HCT116 (cell line): ENCODE measurements at regions not wholly inside any gene's neighbourhood (a gene's known extent, or its start where the extent isn't known, plus 50 kb on each side); places are given as distances from the start of the nearest gene placed in this dataset.
A peak's percentile ranks its signal among the peaks of the same experiment; 100 is the strongest.

Source experiments
- ATAC-seq: fragments of 200-7000 bp; cut with Tn5 transposase; 2 replicates; pipeline ENCODE4 v1.9.1; 2020; ENCODE audit warnings: mild to moderate bottlenecking, moderate library complexity
- BruUV-seq: library from RNA; stranded (reverse); fragments of 400-500 nt; replicated peaks from 2 replicates; lab custom pipeline; 2021; lab: Mats Ljungman, UMichigan
- CTCF ChIA-PET: fragments of 300-600 bp; sonication (Branson Sonifier 250); formaldehyde crosslinking; loops from one replicate; lab custom pipeline; 2021; ENCODE audit warnings: antibody characterized with exemption; lab: Charles Lee
- POLR2A ChIA-PET: fragments of 300-600, 350-600 bp; sonication (Branson Sonifier 250); formaldehyde crosslinking; loops from one replicate; lab custom pipeline; 2021; ENCODE audit warnings: antibody characterized with exemption; lab: Charles Lee
- RAD21 ChIA-PET, 2 experiments: fragments of 300-600 bp; sonication (Branson Sonifier 250); formaldehyde crosslinking; loops; one replicate each; lab custom pipeline; 2023; ENCODE audit warnings: low total read pairs in 2 of 2; ENCODE audit not compliant: uncharacterized antibody in 2 of 2, unreplicated experiment in 2 of 2, low non-redundant PET in 1 of 2; lab: Charles Lee
- DNase-seq: peaks from one replicate; pipeline ENCODE4 v3.0.0-alpha.2; 2010; ENCODE audit warnings: low read depth, low spot score
- H2AFZ ChIP-seq: fragments of 200-600 bp; shearing (Covaris generic), sonication (generic); 2 replicates; pipeline ENCODE4 v1.6.1; 2017; ENCODE audit warnings: low read depth, mixed run types, mixed read lengths, antibody characterized with exemption, low read length; ENCODE audit not compliant: poor library complexity, severe bottlenecking
- H3K27ac ChIP-seq: 2 replicates; pipeline ENCODE4 v1.5.1; 2012; ENCODE audit warnings: low read depth, low read length
- H3K27me3 ChIP-seq: fragments of 200-600 bp; sonication (generic); 2 replicates; pipeline ENCODE4 v1.6.1; 2016; ENCODE audit warnings: mixed run types, low read length, mixed read lengths; ENCODE audit not compliant: insufficient read depth
- H3K36me3 ChIP-seq, 2 experiments: fragments of 200-500 bp in 1 of 2; fragments of 200-600 bp in 1 of 2; sonication (Bioruptor generic) in 1 of 2; sonication (generic) in 1 of 2; 2 replicates each; pipeline versions ENCODE4 v1.5.1 to v1.6.1; 2014 to 2016; ENCODE audit warnings: low read length in 2 of 2, inconsistent platforms in 1 of 2, mixed read lengths in 1 of 2, mixed run types in 1 of 2; ENCODE audit not compliant: insufficient read depth in 2 of 2, control insufficient read depth in 1 of 2
- H3K4me1 ChIP-seq, 2 experiments: fragments of 200-600 bp in 1 of 2; sonication (generic) in 1 of 2; 2 replicates each; pipeline versions ENCODE4 v1.5.1 to v1.6.1; 2012 to 2017; ENCODE audit warnings: low read length in 2 of 2, inconsistent platforms in 1 of 2, mild to moderate bottlenecking in 1 of 2, mixed read lengths in 1 of 2, mixed run types in 1 of 2, moderate library complexity in 1 of 2; ENCODE audit not compliant: insufficient read depth in 2 of 2, control insufficient read depth in 1 of 2
- H3K4me2 ChIP-seq: fragments of 200-600 bp; sonication (generic); 2 replicates; pipeline ENCODE4 v1.6.1; 2017; ENCODE audit warnings: mixed run types, low read length, mixed read lengths
- H3K4me3 ChIP-seq, 2 experiments: fragments of 200-600 bp in 1 of 2; sonication (generic) in 1 of 2; replicated peaks in 1 of 2; 2 replicates each; pipeline ENCODE4 v1.5.1; 2011 to 2016; ENCODE audit warnings: low read length in 2 of 2, control low read depth in 1 of 2, low read depth in 1 of 2, mild to moderate bottlenecking in 1 of 2, mixed read lengths in 1 of 2, mixed run types in 1 of 2
- H3K79me2 ChIP-seq: fragments of 200-600 bp; sonication (generic); 2 replicates; pipeline ENCODE4 v1.6.1; 2017; ENCODE audit warnings: mild to moderate bottlenecking, mixed run types, low read length, moderate library complexity, mixed read lengths; ENCODE audit not compliant: insufficient read depth
- H3K9ac ChIP-seq: fragments of 200-600 bp; sonication (generic); 2 replicates; pipeline ENCODE4 v1.6.1; 2016; ENCODE audit warnings: low read length, mixed read lengths
- H3K9me2 ChIP-seq: fragments of 200-600 bp; sonication (generic), shearing (Covaris generic); 2 replicates; pipeline ENCODE4 v1.6.1; 2017; ENCODE audit warnings: mixed run types, mild to moderate bottlenecking, moderate library complexity; ENCODE audit not compliant: insufficient read depth
- H3K9me3 ChIP-seq, 2 experiments: fragments of 200-500 bp in 1 of 2; fragments of 200-600 bp in 1 of 2; sonication (Bioruptor generic) in 1 of 2; sonication (generic) in 1 of 2; 2 replicates each; pipeline ENCODE4 v1.6.1; 2014 to 2017; ENCODE audit warnings: low read length in 2 of 2, mixed read lengths in 2 of 2, inconsistent platforms in 1 of 2, low read depth in 1 of 2, mild to moderate bottlenecking in 1 of 2, mixed run types in 1 of 2, moderate library complexity in 1 of 2; ENCODE audit not compliant: control insufficient read depth in 1 of 2, insufficient read depth in 1 of 2
- H4K20me1 ChIP-seq: fragments of 200-600 bp; sonication (generic), shearing (Covaris generic); 2 replicates; pipeline ENCODE4 v1.6.1; 2017; ENCODE audit warnings: mixed run types, mild to moderate bottlenecking, moderate library complexity; ENCODE audit not compliant: insufficient read depth
- ELF1 ChIP-seq: IDR thresholded peaks from 2 replicates; pipeline ENCODE4 v1.6.1; 2012; ENCODE audit warnings: low read depth, borderline replicate concordance
- EZH2 ChIP-seq: fragments of 200-600 bp; sonication (generic); IDR thresholded peaks from 2 replicates; pipeline ENCODE4 v1.6.1; 2017; ENCODE audit warnings: antibody characterized with exemption, mixed run types
- EZH2phosphoT487 ChIP-seq: fragments of 200-600 bp; IDR thresholded peaks from 2 replicates; pipeline ENCODE4 v1.6.1; 2018; ENCODE audit warnings: antibody characterized with exemption, borderline replicate concordance
- RAD21 ChIP-seq: IDR thresholded peaks from 2 replicates; pipeline ENCODE4 v1.6.1; 2012; ENCODE audit warnings: low read depth, mild to moderate bottlenecking
- REST ChIP-seq: IDR thresholded peaks from 2 replicates; pipeline ENCODE4 v1.6.1; 2012; ENCODE audit warnings: low read depth
- SIN3A ChIP-seq: IDR thresholded peaks from 2 replicates; pipeline ENCODE4 v1.6.1; 2012; ENCODE audit warnings: low read depth
- ZFX ChIP-seq: fragments of 450-650 bp; IDR thresholded peaks from 2 replicates; pipeline ENCODE4 v1.6.1; 2017
- ZNF274 ChIP-seq: fragments of 200-500 bp; sonication (Bioruptor generic); IDR thresholded peaks from 2 replicates; pipeline ENCODE4 v1.6.1; 2014; ENCODE audit warnings: mild to moderate bottlenecking, low read depth, low read length, inconsistent platforms
- intact Hi-C: fragments of 100-400 bp; cut with micrococcal nuclease; formaldehyde crosslinking; loops from 2 replicates; pipeline ENCODE4 v1.10.0; 2022
- TF ChIP-seq, protein P1 (sequence below): IDR thresholded peaks from 2 replicates; pipeline ENCODE4 v1.6.1; 2012
- TF ChIP-seq, protein P2 (sequence below), 3 experiments: fragments of 200-600 bp in 1 of 3; sonication (generic) in 1 of 3; IDR thresholded peaks in 2 of 3; conservative IDR thresholded peaks in 1 of 3; 2 replicates each; pipeline ENCODE4 v1.5.1; 2012 to 2017; ENCODE audit warnings: low read depth in 2 of 3, low read length in 2 of 3, antibody characterized with exemption in 1 of 3, borderline replicate concordance in 1 of 3, control low read depth in 1 of 3, mild to moderate bottlenecking in 1 of 3, mixed read lengths in 1 of 3, mixed run types in 1 of 3, moderate library complexity in 1 of 3; ENCODE audit not compliant: insufficient read depth in 1 of 3

DNA sequence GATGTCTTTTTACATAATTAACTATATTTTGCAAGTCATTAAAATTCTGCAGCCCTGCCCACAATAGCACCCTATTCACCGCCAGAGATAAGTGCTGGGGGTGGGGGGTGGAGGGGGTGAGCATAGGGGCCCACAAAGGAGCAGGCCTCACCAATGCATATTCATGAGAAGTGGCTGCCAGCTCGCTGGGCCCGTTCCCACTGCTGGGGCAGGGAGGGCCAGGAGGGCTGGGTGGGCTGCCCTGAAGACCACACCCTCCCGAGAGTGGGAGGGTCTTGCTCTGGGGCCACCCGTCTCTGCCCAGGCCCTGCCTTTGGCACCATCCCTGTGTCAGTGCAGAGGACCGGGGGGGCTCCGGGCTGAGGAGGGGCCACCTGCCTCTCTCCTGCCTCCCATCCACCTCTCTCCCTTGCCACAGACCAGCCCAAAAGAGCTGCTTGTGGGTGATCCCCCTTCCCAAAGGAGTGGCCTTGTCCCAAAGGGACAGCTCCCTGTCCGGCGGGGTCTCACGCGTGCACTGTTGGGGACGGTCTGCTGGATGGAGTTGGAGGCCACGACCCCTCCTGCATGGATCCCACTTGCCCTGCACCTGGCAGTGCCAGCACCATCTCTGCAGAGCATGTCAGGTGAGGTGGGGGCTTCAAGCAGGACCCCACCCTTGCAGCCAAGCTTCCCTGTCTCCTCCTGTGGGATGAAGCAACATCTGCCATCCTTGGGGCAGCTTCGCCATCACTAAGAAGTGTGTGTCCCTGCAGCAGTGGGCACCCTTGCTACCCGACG, 138.8 kb upstream of the GPC1 start:
- no peaks in the 10 kb centered on the region for H3K79me2 ChIP-seq
- no TSS peak for BruUV-seq
- DNase-seq, result no peak
- H4K20me1 ChIP-seq, result no peaks in the 10 kb centered on the region
- ChIA-PET CTCF (no interaction called here), POLR2A (no interaction called here), RAD21 (no interaction called here)
- no peak overlapping the region for H3K9ac ChIP-seq
- intact Hi-C loops, result loop anchor here (10.0 kb wide), 1 partner anchor 138 kb away; the partner anchor contains the start of gene GPC1
- ATAC-seq, result no peak
- no peaks in the 10 kb centered on the region for H3K27me3 ChIP-seq
- H3K36me3 ChIP-seq, result no peaks in the 10 kb centered on the region
- no peaks in the 10 kb centered on the region for H3K9me3 ChIP-seq
- peak overlapping the region; percentile 56 for H3K4me2 ChIP-seq
- TF ChIP-seq EZH2 (no peak), ZNF274 (no peak)
- TF ChIP-seq, protein P1, sequence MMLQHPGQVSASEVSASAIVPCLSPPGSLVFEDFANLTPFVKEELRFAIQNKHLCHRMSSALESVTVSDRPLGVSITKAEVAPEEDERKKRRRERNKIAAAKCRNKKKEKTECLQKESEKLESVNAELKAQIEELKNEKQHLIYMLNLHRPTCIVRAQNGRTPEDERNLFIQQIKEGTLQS, result no peak
- H3K27ac ChIP-seq, result no peak overlapping the region
- H2AFZ ChIP-seq, result no peak overlapping the region
- H3K4me3 ChIP-seq, result no peak overlapping the region
- no peaks in the 10 kb centered on the region for H3K9me2 ChIP-seq
- H3K4me1 ChIP-seq, result peaks cover 8 to 16% of the 10 kb centered on the region in 2 experiments

DNA sequence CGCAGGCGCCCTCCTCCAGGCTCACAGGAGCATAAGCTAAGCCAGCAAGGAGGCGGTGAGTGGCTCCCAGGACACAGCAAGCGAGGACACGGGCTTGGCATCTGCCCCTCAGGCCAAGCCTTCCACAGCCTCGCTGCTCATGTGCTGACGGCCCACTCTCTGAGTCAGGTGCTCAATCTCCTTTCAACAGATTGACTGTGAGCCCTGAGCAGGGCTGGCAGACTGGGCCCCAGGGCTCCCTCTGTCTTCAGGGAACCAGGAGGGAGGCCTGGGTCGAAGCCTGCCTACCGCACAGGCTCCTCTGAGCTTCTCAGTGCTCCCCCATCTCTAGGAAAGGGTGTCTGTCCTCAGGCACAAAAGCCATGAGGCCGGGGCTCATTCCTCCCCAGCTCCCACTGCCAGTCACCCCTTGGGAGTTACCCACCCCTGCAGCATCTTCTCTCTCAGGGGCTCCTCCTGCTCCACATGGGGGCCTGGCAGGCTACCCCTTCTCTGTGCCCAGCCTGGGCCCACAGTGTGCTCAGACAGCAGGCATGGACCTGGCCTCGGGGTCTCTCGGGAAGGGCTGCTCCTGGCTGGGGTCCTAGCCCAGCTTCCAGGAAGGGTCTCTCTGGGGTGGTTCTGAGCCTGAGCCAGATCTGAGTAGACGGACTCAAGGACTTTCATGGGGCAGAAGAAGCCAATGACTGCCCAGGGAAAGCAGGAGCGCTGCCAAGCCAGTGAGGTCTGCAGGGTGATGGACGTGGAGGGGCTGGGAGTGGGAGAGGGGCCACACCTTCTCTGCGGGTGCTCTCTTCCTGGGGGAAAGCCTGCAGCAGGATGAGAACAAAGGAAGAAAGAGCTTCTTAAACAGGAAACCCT, 138.0 kb upstream of the GPC1 start:
- no TSS peak for BruUV-seq
- intact Hi-C loops, result loop anchor here (10.0 kb wide), 1 partner anchor 137 kb away; the partner anchor contains the start of gene GPC1
- H3K4me2 ChIP-seq, result no peak overlapping the region
- no peak overlapping the region for H3K4me3 ChIP-seq
- CTCF ChIA-PET, result no interaction called here
- no peak overlapping the region for H3K9ac ChIP-seq
- RAD21 ChIA-PET, result no interaction called here
- H3K79me2 ChIP-seq, result no peaks in the 10 kb centered on the region
- H4K20me1 ChIP-seq, result no peaks in the 10 kb centered on the region
- DNase-seq (no peak), ATAC-seq (no peak)
- no peaks in the 10 kb centered on the region for H3K9me2 ChIP-seq
- H3K36me3 ChIP-seq, result no peaks in the 10 kb centered on the region
- H3K27me3 ChIP-seq, result no peaks in the 10 kb centered on the region
- H3K27ac ChIP-seq, result no peak overlapping the region
- H2AFZ ChIP-seq, result no peak overlapping the region
- POLR2A ChIA-PET, result no interaction called here
- peaks cover 8 to 16% of the 10 kb centered on the region in 2 experiments for H3K4me1 ChIP-seq
- no peaks in the 10 kb centered on the region for H3K9me3 ChIP-seq
- no peak for TF ChIP-seq SIN3A
- no peak for TF ChIP-seq ZFX
- no peak for TF ChIP-seq ZNF274
- no peak for TF ChIP-seq RAD21
- no peak for TF ChIP-seq EZH2
- no peak for TF ChIP-seq REST
- TF ChIP-seq, protein P2, sequence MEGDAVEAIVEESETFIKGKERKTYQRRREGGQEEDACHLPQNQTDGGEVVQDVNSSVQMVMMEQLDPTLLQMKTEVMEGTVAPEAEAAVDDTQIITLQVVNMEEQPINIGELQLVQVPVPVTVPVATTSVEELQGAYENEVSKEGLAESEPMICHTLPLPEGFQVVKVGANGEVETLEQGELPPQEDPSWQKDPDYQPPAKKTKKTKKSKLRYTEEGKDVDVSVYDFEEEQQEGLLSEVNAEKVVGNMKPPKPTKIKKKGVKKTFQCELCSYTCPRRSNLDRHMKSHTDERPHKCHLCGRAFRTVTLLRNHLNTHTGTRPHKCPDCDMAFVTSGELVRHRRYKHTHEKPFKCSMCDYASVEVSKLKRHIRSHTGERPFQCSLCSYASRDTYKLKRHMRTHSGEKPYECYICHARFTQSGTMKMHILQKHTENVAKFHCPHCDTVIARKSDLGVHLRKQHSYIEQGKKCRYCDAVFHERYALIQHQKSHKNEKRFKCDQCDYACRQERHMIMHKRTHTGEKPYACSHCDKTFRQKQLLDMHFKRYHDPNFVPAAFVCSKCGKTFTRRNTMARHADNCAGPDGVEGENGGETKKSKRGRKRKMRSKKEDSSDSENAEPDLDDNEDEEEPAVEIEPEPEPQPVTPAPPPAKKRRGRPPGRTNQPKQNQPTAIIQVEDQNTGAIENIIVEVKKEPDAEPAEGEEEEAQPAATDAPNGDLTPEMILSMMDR (IDR thresholded peaks at IDR 0.05 in 2 of 3, conservative IDR thresholded peaks at IDR 0.05 in 1 of 3; ENCODE audit: borderline replicate concordance in 1 of 3, insufficient read depth in 1 of 3, low read depth in 2 of 3, low read length in 2 of 3), result no peak
- no peak for TF ChIP-seq ELF1
- no peak for TF ChIP-seq EZH2phosphoT487
